ENCODE measurements at regions not wholly inside any gene's neighbourhood (a gene's known extent, or its start where the extent isn't known, plus 50 kb on each side); places are given as distances from the start of the nearest gene placed in this dataset.

DNA sequence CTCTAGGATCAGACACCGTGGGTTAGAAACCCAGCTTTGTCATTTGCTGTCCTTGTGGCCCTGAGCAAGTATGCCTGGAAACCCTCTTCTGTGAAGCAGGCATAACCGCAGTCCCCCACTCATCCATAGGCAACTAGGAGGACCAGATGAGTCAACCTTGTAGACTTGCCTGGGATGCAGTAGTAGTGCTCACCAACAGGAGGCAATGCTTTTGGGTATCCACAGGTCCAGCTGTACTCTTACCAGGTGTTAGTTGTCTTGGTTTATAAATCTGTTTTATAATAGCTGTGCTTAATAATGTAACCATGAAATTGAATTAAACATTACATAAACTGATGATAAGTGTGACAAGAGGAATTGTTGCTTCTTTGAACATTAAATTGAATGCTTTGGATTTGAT is 389.3 kb downstream of the IL20RB start:
- TF ChIP-seq POLR2AphosphoS5 (IDR thresholded peaks at IDR 0.05; ENCODE audit: borderline replicate concordance, low read depth, low read length) (no peak), EZH2 (IDR thresholded peaks at IDR 0.05) (no peak), FOXP2 (optimal IDR thresholded peaks at IDR 0.05; ENCODE audit: control extremely low read depth, extremely low read length, insufficient read depth) (no peak)
